ENCODE measurements at regions not wholly inside any gene's neighbourhood (a gene's known extent, or its start where the extent isn't known, plus 50 kb on each side); places are given as distances from the start of the nearest gene placed in this dataset.

DNA sequence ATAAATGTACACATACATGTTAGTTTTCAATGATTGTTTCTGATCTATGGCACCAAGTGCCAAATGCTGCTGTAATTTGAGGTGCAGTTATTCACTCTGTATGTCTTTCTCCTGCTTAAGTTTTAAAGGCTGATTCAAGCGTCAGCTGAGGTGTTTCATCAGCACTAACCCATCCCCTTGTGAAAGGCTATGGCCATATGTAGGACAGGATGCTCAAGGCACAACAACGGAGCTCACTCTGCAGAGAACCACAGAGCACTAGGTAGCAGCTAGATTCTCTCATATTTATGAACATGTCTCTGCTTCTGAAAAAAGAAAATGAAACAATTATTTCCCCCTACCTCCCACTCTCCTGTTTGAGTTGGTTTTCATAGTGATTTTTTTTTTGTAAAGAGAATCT is 340.0 kb upstream of the TMCO5A start:
- TF ChIP-seq, protein P1, sequence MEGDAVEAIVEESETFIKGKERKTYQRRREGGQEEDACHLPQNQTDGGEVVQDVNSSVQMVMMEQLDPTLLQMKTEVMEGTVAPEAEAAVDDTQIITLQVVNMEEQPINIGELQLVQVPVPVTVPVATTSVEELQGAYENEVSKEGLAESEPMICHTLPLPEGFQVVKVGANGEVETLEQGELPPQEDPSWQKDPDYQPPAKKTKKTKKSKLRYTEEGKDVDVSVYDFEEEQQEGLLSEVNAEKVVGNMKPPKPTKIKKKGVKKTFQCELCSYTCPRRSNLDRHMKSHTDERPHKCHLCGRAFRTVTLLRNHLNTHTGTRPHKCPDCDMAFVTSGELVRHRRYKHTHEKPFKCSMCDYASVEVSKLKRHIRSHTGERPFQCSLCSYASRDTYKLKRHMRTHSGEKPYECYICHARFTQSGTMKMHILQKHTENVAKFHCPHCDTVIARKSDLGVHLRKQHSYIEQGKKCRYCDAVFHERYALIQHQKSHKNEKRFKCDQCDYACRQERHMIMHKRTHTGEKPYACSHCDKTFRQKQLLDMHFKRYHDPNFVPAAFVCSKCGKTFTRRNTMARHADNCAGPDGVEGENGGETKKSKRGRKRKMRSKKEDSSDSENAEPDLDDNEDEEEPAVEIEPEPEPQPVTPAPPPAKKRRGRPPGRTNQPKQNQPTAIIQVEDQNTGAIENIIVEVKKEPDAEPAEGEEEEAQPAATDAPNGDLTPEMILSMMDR (IDR thresholded peaks at IDR 0.05; ENCODE audit: low read depth, low read length, missing input control) = no peak
- TF ChIP-seq HNF4G (IDR thresholded peaks at IDR 0.05) (no peak), FOXA1 (IDR thresholded peaks at IDR 0.05) (no peak), GABPA (IDR thresholded peaks at IDR 0.05 in 1 of 2, conservative IDR thresholded peaks at IDR 0.05 in 1 of 2) (no peak)
- TF ChIP-seq, protein P2, sequence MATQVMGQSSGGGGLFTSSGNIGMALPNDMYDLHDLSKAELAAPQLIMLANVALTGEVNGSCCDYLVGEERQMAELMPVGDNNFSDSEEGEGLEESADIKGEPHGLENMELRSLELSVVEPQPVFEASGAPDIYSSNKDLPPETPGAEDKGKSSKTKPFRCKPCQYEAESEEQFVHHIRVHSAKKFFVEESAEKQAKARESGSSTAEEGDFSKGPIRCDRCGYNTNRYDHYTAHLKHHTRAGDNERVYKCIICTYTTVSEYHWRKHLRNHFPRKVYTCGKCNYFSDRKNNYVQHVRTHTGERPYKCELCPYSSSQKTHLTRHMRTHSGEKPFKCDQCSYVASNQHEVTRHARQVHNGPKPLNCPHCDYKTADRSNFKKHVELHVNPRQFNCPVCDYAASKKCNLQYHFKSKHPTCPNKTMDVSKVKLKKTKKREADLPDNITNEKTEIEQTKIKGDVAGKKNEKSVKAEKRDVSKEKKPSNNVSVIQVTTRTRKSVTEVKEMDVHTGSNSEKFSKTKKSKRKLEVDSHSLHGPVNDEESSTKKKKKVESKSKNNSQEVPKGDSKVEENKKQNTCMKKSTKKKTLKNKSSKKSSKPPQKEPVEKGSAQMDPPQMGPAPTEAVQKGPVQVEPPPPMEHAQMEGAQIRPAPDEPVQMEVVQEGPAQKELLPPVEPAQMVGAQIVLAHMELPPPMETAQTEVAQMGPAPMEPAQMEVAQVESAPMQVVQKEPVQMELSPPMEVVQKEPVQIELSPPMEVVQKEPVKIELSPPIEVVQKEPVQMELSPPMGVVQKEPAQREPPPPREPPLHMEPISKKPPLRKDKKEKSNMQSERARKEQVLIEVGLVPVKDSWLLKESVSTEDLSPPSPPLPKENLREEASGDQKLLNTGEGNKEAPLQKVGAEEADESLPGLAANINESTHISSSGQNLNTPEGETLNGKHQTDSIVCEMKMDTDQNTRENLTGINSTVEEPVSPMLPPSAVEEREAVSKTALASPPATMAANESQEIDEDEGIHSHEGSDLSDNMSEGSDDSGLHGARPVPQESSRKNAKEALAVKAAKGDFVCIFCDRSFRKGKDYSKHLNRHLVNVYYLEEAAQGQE (IDR thresholded peaks at IDR 0.05) = no peak
- TF ChIP-seq, protein P3, sequence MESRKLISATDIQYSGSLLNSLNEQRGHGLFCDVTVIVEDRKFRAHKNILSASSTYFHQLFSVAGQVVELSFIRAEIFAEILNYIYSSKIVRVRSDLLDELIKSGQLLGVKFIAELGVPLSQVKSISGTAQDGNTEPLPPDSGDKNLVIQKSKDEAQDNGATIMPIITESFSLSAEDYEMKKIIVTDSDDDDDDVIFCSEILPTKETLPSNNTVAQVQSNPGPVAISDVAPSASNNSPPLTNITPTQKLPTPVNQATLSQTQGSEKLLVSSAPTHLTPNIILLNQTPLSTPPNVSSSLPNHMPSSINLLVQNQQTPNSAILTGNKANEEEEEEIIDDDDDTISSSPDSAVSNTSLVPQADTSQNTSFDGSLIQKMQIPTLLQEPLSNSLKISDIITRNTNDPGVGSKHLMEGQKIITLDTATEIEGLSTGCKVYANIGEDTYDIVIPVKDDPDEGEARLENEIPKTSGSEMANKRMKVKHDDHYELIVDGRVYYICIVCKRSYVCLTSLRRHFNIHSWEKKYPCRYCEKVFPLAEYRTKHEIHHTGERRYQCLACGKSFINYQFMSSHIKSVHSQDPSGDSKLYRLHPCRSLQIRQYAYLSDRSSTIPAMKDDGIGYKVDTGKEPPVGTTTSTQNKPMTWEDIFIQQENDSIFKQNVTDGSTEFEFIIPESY (IDR thresholded peaks at IDR 0.05) = no peak

All from liver (tissue), 3 donors.